ENCODE measurements at regions not wholly inside any gene's neighbourhood (a gene's known extent, or its start where the extent isn't known, plus 50 kb on each side); places are given as distances from the start of the nearest gene placed in this dataset.

GRCh38 chr12:94845110-94845509 lies 158.4 kb downstream of the NDUFA12 start:
- TF ChIP-seq POLR2AphosphoS5 (IDR thresholded peaks at IDR 0.05; ENCODE audit: borderline replicate concordance, low read depth, low read length) (no peak), FOXP2 (optimal IDR thresholded peaks at IDR 0.05; ENCODE audit: control extremely low read depth, extremely low read length, insufficient read depth) (no peak), EZH2 (IDR thresholded peaks at IDR 0.05) (no peak)

All from SK-N-MC (cell line).